Activated CD8-positive, alpha-beta memory T cell treated with anti-CD3 and anti-CD28 coated beads, Interleukin-2, amount 50 U/mL, for 48 hours (primary cell): ENCODE measurements at regions not wholly inside any gene's neighbourhood (a gene's known extent, or its start where the extent isn't known, plus 50 kb on each side); places are given as distances from the start of the nearest gene placed in this dataset.

ENCODE experiments used
- DNase-seq: peaks from one replicate; pipeline ENCODE4 v3.0.0-alpha.2; 2020

GRCh38 chr2:160683206-160683605, 189.6 kb upstream of the RBMS1 start:
- no peak for DNase-seq

DNA sequence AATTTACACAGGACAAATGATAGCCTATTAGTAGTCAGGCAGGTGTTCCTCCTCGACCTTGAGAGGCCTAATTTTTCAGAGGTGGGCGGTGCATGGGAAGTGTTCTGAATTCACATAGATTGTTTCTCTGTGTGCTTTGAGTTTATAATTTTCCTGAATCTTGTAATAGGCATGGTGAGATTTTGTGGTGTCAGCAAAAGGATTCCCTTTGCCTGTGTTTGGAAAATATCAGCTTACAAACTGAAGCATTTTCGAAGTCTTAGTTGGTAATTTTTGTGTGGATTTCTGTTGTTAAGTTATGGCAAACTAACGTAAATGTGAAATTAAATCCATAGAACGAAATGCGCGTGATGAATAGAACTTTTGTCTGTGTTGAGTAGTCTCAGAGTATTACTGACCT, 194.0 kb upstream of the RBMS1 start:
- DNase-seq, result no peak

DNA sequence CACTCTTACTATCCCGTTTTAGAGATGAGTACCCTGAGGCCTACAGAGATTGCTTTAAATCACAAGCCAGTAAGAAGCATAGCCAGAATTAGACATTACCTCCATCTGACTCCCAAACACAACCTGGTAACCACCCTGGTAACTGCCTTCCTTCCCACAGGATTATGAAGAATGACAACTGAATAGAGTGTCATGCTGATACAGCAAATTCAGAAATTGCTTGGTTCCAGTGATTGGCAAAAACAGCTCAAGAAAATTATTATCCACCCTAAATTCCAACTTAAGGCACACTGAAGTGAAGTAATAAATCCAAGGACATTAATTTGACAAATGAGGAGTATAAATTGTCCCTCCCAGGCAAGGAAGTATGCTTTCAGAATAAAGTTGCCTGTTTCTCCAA, 195.8 kb upstream of the RBMS1 start:
- no peak for DNase-seq

- no peak for DNase-seq
Measured at GRCh38 chr2:160694221-160694620, 200.6 kb upstream of the RBMS1 start.

- DNase-seq, result peak; percentile 57
Measured at GRCh38 chr2:160694631-160695030, 201.0 kb upstream of the RBMS1 start.

- DNase-seq, result no peak
Measured at GRCh38 chr2:160695402-160696086, 201.9 kb upstream of the RBMS1 start.

DNA sequence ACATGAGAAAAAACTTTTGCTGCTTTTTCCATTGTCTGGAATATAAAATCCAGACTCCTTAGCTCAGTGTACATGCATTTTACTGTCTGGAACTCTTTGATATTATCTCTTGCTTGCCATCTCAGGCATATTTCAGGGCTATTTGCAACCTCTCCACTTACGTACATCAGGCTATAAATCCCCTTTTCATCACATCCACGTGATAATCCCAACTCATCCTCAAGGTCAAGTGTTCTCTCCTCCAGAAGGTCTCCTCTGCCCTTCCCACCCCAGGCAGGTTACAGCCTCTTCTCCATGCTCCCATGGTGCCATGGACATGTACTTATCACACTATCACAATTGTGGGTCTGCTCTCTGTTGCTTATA, 202.5 kb upstream of the RBMS1 start:
- no peak for DNase-seq

GRCh38 chr2:160697817-160698216, 204.2 kb upstream of the RBMS1 start:
- DNase-seq, result no peak

DNA sequence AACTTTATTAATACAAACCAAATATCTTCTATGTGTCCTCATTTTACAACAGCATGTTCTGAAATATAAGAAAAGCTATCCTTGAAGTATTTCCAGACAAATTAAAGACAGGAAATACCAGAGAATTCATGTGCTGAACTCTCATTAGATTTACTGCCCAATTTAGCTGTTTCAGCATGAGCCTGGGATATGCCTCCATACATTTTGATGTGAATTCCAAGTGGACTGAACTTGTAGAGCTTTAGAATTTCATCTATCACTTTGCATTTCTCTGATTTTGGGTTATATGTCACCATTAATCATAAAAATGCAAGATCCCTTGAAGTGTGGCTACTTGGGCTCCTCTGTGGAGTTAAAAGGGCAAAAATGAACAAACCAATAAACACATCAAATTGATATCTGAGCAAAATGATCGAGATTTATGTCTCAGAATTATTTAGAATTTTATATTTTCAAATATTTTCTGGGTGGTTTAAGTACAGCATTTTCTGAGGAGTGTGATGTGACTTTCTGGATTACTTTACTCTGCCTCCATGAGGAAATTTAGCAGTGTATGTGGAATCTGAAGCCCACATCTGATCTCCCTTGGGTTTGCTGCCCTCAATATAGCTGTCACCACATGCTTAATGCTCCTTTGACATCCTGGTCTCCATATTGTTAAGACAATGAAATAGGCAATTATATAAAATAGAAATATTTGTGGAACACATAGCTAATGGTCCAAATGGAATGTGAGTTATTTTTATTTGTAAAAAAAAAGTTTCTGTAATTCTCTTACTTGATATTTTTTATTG, 206.6 kb upstream of the RBMS1 start:
- no peak for DNase-seq

DNA sequence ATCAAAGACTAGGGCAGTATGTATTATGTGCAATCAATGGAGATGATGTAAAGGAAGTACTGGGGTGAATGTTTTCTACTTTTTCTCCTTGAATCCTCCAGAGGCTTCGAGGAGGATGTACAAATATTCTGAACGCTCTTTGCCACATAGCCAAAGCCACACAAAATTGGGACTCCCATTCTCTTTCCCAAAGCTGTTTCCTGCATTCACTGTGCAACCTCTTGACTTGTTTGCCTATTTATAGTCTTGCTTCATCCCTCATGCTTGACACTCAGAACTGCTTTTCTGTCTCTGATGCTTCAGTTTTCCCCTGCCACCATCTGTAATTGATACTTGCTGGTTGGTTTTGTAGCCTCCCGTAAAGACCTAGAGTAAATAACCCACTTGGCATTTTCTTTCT, 208.2 kb upstream of the RBMS1 start:
- DNase-seq, result no peak

- DNase-seq, result no peak
Measured at GRCh38 chr2:160702754-160703153, 209.1 kb upstream of the RBMS1 start.

- DNase-seq, result no peak
Measured at GRCh38 chr2:160703648-160704585, 210.3 kb upstream of the RBMS1 start.

DNA sequence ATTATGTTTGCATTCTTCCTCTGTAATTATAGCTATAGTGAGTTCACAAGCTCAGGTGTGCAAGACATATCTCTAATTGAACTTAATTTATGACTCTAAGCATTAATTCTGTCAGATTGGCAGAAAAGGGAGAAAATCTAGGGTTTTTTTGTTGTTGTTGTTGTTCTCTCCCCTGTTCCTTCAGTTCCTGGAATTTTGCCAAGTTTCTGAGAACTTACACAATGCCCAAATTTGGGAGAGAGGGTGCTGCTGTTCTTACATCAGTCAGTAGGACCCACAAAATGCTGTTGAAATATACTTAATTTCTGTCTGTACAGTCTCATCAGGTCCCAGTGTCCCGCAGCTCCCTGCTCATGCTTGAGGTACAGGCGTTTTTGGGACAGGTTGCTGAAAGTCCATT, 221.8 kb upstream of the RBMS1 start:
- no peak for DNase-seq

DNA sequence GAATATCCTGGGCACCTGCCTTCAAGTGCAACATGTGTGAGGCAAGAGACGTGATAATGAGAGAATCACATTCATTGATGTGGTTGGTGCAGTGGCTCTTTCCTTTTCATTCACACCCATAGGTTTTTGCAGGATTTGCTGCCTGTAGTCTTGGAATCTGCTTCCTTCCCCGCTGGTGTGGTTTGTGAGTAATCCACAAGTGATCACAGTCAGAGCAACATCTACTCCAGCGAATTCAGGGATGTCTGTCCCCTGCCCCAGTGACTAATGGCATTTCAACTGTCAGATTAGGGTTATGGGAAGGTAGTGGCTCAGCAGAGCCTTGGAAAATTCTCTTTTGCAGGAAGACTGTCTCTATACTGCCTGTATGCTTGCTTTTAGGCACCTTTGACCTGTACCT, 225.5 kb upstream of the RBMS1 start:
- no peak for DNase-seq

- DNase-seq, result no peak
Measured at GRCh38 chr2:160720098-160720497, 226.5 kb upstream of the RBMS1 start.

DNA sequence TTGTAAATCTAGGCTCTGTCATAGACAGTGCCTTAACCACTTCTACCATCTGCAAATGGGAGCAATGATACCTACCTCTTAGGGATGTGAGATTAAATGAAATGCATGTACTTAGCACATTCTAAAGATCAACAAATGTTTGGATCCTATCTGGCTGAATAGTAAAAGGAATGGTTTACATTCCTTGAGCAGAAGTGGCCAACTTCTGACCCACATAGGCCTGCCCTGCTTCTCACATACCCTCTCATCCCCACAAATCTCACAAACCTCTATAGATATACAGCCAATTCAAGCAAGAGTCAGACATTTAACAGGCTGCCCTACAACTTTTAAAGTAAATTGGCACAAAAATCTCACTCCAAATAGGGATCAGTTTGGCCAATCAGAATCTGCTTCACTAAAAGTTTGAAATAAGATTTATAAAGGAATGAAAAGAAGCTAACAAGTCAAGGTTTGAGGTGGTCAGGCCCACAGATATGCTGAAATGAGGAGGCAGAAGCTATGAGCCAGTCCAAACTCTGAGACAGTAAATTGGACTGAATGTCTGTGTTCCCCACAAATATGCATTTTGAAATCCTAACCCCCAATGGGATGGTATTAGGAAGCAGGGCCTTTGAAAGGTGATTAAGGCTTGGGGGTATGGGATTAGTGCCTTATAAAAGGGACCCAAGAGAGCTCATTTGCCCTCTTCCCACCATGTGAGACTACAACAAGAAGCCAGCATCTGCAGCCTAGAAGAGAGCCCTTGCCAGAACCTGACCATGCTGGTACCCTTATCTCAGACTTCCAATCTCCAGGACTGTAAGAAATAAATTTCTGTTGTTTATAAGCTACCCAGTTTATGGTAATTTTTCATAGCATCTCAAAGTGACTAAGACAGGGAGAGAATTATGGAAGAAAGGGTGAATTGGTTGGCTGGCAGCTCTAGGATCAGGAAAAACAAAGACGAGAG, 227.8 kb upstream of the RBMS1 start:
- DNase-seq, result no peak

DNA sequence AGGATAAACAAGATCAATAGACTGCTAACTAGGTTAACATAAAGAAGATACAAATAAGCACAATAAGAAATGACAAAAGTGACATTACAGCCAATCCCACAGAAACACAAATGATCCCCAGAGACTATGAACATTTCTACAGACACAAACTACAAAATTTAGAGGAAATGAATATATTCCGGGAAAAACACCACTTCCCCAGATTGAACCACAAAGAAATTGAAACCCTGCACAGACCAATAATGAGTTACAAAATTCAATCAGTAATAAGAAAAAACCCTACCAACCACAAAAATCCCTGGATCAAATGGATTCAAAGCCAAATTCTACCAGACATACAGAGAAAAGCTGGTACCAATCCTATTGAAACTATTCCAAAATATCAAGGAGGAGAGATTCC, 232.4 kb upstream of the RBMS1 start:
- DNase-seq, result no peak

DNA sequence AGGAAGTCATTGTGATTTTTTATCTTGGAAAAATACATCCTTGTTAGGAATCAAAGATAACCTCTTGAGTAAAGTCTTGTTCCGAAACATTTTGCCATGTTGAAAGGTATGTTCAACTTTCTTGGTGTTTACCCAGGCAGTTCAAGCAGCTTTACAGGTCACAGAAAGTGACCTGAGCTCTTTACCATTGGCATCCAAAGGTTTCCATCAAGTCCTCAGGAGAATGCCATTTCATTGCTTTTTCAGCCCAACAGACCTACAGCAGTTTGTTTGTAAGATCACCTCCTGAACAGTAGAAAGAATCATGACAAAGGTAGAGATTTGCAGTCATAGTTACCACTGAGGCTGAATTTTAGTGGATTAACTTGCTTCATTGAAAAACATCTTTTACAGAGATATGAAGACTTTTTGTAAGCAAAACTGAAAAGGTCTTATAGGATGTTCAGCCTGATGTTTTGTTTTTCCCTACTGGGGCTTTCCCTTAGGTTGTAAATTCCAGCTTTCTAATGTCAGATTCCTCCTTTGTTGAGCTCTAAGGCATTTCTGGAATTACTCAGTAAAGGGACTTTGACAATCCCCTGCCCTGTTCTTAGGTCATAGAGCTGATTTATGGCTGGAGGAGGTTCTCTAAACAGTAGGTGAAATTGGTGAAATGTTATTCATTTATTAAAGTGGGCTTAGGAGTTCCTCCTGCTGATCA, 236.8 kb upstream of the RBMS1 start:
- DNase-seq, result no peak

DNA sequence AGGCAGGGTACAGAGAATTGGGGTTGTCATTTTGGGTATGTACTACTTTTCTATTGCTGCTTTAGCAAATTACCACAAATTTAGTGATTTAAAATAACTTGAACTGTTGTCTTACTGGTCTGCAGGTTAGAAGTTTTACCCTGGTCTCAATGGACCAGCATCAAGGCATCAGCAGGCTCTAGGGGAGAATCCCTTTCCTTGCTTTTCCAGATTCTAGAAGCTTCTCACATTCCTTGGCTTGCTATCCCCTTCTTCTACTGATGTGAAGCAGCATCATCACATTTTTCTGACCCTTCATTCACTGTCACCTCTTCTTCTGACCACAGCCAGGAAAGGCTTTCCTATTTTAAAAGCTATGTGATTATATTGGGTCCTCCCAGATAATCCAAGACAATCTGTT, 237.8 kb upstream of the RBMS1 start:
- DNase-seq, result no peak

DNA sequence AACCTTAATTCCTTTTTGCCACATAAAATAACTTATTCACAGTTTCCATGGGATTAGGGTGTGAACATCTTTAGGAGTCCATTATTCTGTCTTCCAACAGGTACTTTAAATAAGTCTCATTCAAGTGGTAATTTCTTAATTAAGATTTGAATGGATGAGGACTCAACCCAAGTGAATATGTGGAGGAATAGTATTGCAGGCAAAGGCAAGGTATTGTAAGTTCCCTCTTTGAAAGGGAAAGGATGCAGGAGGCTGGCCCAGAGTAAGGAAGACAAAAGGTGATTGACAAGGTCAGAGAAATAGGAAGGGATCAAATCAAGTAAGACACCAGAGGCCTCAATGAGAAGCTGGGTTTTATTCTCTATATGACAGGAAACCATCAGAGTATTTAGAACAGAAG, 238.2 kb upstream of the RBMS1 start:
- no peak for DNase-seq

- no peak for DNase-seq
Measured at GRCh38 chr2:160735696-160736095, 242.1 kb upstream of the RBMS1 start.
